ENCODE measurements at regions not wholly inside any gene's neighbourhood (a gene's known extent, or its start where the extent isn't known, plus 50 kb on each side); places are given as distances from the start of the nearest gene placed in this dataset.

DNA sequence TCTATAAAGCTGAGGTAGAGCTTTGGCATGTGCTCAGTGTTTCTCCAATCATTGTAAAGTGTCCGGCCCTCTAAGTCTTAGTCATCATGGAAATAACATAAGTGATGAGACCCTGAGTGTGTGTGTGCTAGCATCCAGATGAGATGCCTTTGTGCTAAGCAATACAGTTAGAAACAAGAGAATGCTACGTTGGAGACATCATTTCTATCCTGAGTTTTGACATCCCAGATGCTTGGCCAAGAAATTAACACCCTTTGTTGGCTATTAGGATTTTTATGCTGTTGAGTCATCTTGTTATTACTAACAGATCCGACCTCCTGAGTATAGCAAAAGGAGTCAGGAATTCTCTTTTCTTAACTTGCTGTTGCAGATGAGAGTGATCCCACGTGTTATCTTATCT lies 508.0 kb downstream of the GADD45G start:
- TF ChIP-seq, protein P1, sequence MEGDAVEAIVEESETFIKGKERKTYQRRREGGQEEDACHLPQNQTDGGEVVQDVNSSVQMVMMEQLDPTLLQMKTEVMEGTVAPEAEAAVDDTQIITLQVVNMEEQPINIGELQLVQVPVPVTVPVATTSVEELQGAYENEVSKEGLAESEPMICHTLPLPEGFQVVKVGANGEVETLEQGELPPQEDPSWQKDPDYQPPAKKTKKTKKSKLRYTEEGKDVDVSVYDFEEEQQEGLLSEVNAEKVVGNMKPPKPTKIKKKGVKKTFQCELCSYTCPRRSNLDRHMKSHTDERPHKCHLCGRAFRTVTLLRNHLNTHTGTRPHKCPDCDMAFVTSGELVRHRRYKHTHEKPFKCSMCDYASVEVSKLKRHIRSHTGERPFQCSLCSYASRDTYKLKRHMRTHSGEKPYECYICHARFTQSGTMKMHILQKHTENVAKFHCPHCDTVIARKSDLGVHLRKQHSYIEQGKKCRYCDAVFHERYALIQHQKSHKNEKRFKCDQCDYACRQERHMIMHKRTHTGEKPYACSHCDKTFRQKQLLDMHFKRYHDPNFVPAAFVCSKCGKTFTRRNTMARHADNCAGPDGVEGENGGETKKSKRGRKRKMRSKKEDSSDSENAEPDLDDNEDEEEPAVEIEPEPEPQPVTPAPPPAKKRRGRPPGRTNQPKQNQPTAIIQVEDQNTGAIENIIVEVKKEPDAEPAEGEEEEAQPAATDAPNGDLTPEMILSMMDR (IDR thresholded peaks at IDR 0.05 in 2 of 3, conservative IDR thresholded peaks at IDR 0.05 in 1 of 3; ENCODE audit: borderline replicate concordance in 1 of 3, insufficient read depth in 1 of 3, low read depth in 2 of 3, low read length in 2 of 3), result no peak
- TF ChIP-seq SIN3A (IDR thresholded peaks at IDR 0.05; ENCODE audit: low read depth) (no peak), JUND (IDR thresholded peaks at IDR 0.05) (no peak), POLR2AphosphoS5 (IDR thresholded peaks at IDR 0.05; ENCODE audit: low read depth, low read length) (no peak), CBX3 (IDR thresholded peaks at IDR 0.05; ENCODE audit: low read depth) (no peak)
